ENCODE measurements at regions not wholly inside any gene's neighbourhood (a gene's known extent, or its start where the extent isn't known, plus 50 kb on each side); places are given as distances from the start of the nearest gene placed in this dataset.

DNA sequence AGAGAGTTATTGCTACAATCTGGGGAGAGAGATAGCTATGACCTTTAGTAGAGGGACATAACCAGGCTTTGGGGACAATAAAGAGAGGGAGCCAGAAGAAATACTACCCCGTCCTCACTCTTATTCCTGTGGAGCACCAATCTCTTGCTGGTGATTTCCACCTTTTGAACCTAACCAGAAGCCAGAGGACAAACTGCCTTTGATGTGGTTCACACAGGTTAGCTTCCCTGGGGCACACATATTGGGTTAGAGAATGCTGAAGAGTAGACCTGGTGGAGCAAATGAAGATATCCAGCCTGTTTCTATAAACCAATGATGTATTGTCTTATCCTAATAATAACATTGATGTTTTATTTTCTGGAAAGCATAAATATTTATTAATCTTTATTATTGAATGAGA, 399.3 kb downstream of the HTR7 start:
- no peak for DNase-seq (ENCODE audit: low spot score)

- DNase-seq (ENCODE audit: low spot score): no peak
Measured at GRCh38 chr10:90461437-90462155, 396.2 kb downstream of the HTR7 start.

DNA sequence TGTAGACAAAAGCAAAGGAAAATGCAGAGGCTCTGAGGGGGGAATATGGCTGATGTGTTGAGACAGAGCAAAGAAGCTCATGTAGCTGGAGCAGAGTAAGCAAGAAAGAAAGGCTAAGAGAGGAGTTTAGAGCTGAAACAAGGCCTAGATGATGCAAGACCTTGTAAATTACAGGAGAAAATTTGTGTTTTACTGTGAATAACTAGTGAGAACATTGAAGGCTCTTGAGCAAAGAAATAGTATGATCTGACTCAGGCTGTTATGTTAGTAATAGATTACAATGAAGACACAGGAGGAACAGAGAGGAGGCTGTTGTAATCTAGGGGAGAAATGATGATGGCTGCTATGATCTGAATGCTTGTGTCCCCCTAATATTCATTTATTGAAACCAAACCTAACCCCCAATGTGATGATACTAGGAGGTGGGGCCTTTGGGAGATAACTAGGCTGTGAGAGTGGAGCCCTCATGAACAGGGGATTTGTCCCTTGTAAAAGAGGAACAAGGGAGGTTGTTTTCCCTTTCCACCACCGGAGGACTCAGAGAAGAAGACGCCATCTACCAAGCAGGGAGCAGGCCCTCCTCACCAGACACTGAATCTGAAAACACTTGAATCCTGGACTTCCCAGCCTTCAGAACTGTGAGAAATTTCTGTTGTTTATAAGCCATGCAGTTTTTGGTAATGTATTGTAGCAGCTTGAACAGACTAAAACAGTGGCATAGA, 394.9 kb downstream of the HTR7 start:
- no peak for DNase-seq (ENCODE audit: low spot score)

- no peak for DNase-seq (ENCODE audit: low spot score)
Measured at GRCh38 chr10:90464329-90464728, 393.5 kb downstream of the HTR7 start.

GRCh38 chr10:90470966-90471365, 386.9 kb downstream of the HTR7 start:
- DNase-seq (ENCODE audit: low spot score): no peak

DNA sequence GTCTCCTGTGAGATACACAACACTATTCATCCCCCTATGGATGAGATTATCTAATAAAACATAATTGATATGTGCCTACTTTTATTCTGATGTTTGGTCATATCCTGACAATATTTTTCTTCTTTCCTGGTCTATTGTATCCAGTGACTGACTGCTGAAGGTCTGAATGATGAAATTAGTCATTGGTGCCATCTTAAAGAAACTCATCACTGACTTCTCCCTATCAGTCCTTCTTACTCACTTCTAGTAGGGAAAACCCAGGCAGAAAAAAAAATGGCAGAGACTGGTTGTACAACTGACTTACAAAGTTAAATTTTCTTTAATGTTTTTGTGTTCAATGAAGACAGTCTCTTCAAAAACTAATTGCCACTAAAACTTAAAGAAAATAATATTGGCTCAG, 377.4 kb downstream of the HTR7 start:
- DNase-seq (ENCODE audit: low spot score): no peak

DNA sequence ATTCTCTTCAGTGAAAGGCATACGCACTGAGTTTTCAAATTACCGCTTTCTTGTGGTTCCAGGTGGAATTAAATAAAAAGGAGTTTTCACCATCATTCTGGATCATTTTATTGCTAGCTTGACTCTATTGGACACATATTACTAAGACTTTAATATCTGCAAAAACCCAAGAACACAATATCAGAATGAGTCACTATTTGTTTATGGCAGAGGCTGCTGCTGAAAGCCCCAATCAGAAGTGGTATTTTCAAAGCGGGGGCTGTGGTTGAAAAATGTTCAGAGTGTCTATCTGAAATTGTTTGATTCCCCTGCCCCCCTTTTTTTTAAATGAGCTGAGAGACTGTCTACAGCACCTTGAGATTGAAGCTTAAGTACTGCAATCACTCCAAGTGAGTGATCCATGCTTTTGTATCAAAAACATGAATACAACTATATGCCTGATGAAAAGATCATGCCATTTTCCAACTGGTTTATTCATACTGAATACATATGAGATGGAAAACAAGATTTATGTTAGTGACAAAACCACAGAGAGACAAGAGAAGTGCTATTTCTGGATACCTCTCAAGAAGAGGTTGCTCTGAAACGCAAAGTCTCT, 376.4 kb downstream of the HTR7 start:
- no peak for DNase-seq (ENCODE audit: low spot score)

- no peak for DNase-seq (ENCODE audit: low spot score)
Measured at GRCh38 chr10:90484518-90484917, 373.3 kb downstream of the HTR7 start.

DNA sequence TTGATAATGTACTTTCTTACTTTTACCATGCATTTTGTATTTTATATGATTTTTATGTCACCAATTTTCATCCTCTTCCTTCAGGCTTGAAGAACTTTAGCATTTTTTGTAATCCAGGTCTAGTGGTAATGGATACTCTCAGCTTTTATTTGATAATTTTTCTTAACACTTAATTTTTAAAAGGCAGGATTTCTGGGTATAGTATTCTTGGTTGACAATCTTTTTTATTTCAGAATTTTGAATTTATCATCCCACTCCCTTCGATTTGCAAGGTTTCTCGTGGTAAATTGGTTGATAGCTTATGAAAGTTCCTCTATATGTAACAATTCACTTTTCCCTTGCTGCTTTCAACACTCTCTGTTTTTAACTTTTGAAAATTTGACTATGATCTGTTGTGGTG, 363.7 kb downstream of the HTR7 start:
- no peak for DNase-seq (ENCODE audit: low spot score)

- DNase-seq (ENCODE audit: low spot score): no peak
Measured at GRCh38 chr10:90504172-90504571, 353.7 kb downstream of the HTR7 start.

DNA sequence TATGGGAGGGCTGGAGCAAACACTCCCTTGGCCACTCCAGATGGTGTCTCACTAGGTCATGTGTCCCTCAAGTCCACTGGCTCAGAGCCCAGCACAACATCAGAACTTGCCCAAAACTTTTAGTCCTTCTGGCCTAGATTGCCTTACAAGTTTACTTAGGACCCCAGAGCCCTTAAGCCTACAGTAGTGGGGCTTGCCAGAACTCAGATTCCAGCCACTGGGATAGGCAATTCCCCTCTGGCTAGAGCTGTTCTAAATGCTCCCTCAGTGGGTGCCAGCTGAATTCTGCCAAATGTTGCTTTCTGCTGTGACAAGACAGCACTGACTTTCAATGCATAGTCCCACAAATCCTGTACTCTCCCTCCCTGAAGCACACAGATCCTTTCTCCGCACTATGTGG, 331.1 kb downstream of the HTR7 start:
- DNase-seq (ENCODE audit: low spot score): no peak

DNA sequence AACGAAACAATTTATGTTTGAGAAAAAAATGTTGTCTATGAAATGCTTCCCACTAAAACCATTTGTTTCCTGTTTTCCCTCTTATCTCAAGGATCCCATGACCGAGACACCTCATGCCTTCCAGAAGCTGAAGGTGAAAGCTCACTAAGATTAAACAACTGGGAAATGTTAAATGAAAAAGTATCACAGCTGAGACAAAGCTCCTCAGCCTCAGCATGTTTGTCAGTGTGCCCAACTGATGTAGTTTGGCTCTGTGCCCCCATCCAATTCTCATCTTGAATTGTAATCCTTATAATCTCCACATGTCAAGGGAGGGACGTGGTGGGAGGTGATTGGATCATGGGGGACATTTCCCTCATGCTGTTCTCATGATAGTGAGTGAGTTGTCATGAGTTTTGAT, 327.3 kb downstream of the HTR7 start:
- DNase-seq (ENCODE audit: low spot score): no peak

GRCh38 chr10:90557385-90557784, 300.5 kb downstream of the HTR7 start:
- DNase-seq (ENCODE audit: low spot score): no peak

GRCh38 chr10:90560331-90560730, 297.5 kb downstream of the HTR7 start:
- no peak for DNase-seq (ENCODE audit: low spot score)

- DNase-seq (ENCODE audit: low spot score): no peak
Measured at GRCh38 chr10:90561666-90562065, 296.2 kb downstream of the HTR7 start.

DNA sequence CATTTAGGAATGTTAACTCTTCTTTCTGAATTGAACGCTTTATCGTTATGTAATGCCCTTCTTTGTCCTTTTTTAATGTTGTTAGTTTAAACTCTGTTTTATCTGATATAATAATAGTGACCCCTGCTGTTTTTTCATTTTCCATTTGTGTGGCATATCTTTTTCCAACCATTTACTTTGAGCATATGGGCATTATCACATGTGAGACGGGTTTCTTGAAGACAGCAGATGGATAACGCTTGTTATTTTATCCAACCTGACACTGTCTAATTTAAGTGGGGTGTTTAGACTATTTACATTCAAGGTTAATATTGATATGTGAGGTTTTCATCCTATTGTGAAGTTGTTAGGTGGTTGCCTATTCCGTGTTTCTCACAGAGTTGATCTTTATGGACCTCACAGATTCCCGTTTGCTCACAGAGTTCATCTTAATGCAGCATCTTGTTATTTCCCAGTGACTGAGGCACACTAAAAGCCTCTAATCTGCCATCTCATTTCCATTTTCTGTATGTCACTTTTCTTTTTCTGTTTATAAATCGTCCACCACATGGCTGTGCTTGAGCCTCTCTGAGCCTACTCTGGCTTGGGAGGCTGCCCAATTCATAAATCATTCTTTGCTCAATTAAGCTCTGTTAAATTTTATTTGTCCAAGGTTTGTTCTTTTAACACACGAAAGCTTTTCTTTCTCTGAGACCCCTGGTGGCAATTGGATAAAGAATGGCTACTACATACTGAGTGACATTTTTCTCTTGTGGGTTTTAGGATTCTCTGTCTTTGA, 286.2 kb downstream of the HTR7 start:
- DNase-seq (ENCODE audit: low spot score): no peak

- DNase-seq (ENCODE audit: low spot score): no peak
Measured at GRCh38 chr10:90575125-90575524, 282.7 kb downstream of the HTR7 start.

DNA sequence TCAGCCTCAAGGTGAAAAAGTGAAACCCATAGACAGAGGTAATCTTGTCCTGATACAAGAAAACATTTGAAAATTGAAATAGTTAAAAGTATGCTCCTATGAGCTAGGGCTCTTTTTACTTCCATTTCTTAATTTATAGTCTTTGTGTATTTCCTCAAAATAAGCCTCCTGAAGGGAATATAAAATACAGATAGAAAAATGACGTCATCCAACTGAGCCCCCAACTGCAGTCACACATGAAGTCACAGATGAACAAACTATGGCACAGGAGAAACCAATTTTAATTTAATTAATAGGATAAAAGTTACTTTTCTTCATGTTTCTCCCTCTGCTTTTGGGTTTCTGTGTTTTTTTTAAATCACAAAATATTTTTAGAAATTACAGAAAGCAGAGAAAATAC, 280.3 kb downstream of the HTR7 start:
- no peak for DNase-seq (ENCODE audit: low spot score)

- no peak for DNase-seq (ENCODE audit: low spot score)
Measured at GRCh38 chr10:90579602-90580242, 278.1 kb downstream of the HTR7 start.

GRCh38 chr10:90583416-90583815, 274.4 kb downstream of the HTR7 start:
- no peak for DNase-seq (ENCODE audit: low spot score)

DNA sequence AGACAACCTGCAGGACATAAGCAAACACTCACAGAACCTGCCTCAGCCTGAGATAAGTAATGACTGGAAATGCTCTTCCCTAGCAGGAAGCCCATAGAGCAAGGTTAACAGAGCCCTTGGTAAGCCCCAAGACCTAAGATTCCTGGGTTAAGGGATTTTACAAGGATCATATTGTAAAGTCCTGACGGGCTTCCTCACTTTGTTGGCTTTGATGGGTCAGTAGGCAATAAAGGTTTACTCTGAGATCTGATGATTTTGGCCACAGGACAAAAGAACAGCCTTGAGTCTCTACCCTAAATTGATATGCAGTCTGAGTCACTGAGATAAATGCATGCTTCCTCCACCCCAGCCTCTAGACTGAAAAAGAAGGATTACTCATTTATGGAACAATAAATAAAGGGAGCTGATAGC, 270.8 kb downstream of the HTR7 start:
- no peak for DNase-seq (ENCODE audit: low spot score)

DNA sequence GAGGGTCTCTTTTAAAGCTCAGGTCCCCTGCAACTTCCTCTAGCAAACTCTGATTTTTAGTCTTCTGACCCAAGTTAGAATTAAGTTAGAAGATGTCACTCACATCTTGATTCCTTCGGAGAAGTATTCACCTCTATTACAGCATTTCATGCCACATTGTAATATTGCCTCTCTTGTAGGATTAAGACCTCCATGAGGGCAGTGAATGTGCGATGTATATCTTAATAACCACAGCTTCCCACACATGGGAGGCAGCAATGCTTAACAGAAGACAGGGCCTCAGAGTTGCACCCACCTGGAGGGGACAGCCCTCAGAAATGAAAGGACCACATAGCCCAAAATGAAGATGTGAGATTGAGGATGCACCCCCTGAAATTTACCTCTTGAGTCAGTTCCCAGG, 270.3 kb downstream of the HTR7 start:
- DNase-seq (ENCODE audit: low spot score): no peak
